HL-60 (cell line): ENCODE measurements at regions not wholly inside any gene's neighbourhood (a gene's known extent, or its start where the extent isn't known, plus 50 kb on each side); places are given as distances from the start of the nearest gene placed in this dataset.

Experiments
- DNase-seq, 2 experiments: peaks; one replicate each; pipeline ENCODE4 v3.0.0-alpha.2; 2010 to 2020; ENCODE audit warnings: low read depth in 1 of 2, low spot score in 1 of 2
- H3K27ac ChIP-seq: fragments of 250-450 bp; sonication (Bioruptor Pico); replicated peaks from 2 replicates; pipeline ENCODE4 v1.5.1; 2020; ENCODE audit warnings: mild to moderate bottlenecking, moderate library complexity
- H3K27me3 ChIP-seq: fragments of 250-450 bp; sonication (Bioruptor Pico); 2 replicates; pipeline ENCODE4 v1.5.1; 2021; ENCODE audit warnings: mild to moderate bottlenecking, moderate library complexity; ENCODE audit not compliant: insufficient read depth, poor library complexity, severe bottlenecking
- H3K4me3 ChIP-seq: replicated peaks from 2 replicates; pipeline ENCODE4 v1.5.1; 2011; ENCODE audit warnings: mild to moderate bottlenecking, control low read depth, low read length; ENCODE audit not compliant: insufficient read depth
- GABPA ChIP-seq: IDR thresholded peaks from 2 replicates; pipeline ENCODE4 v1.6.1; 2012; ENCODE audit warnings: low read depth
- POLR2AphosphoS5 ChIP-seq: IDR thresholded peaks from 2 replicates; pipeline ENCODE4 v1.6.1; 2012; ENCODE audit warnings: low read depth
- SPI1 ChIP-seq: IDR thresholded peaks from 2 replicates; pipeline ENCODE4 v1.6.1; 2012; ENCODE audit warnings: low read depth, mild to moderate bottlenecking, borderline replicate concordance
- TF ChIP-seq, protein P1 (sequence below): IDR thresholded peaks from one replicate; pipeline ENCODE4 v1.5.1; 2011; ENCODE audit warnings: low read length, control low read depth, inconsistent platforms; ENCODE audit not compliant: insufficient read depth
- TF ChIP-seq, protein P2 (sequence below): IDR thresholded peaks from 2 replicates; pipeline ENCODE4 v1.6.1; 2012; ENCODE audit warnings: low read depth; ENCODE audit not compliant: insufficient replicate concordance

DNA sequence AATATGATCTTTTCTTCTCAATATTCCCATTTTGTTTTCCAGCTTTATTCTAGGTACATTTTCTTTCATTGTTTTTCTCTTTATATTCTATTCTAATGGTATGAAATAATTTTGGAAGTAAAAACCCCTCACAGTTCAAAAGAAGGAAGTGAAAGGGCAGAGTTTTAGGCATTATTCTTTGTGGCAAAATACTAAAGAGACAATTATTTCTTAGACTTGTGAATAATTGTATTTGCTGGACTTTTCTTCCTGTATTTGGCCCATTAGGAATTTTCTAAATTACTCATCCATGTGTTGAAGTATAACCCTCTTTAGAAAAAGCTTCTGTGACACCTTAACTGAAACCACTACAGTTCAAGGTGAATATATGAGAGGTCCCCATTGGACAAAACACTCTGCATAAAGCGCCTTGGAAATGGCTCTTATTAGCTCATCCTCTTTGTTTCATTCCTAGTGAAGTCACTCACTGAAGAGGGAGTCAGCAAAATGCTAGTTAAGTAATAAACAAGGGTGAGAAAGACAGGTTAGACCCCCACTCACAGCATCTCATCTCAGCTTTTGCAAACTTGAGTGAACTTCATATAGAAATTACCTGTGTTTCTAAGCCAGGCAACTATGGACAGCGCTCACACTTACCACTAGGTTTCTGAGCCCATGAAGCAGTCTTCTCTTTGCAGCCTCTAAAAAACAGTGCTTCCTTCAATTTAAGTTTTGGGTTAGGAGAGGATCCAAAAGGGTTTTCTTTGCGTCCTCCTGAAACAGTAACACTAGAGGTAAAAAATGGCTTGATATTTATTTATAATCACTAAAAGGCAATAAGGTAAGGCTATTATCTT is 327.5 kb downstream of the ARPP21 start:
- TF ChIP-seq, protein P1, sequence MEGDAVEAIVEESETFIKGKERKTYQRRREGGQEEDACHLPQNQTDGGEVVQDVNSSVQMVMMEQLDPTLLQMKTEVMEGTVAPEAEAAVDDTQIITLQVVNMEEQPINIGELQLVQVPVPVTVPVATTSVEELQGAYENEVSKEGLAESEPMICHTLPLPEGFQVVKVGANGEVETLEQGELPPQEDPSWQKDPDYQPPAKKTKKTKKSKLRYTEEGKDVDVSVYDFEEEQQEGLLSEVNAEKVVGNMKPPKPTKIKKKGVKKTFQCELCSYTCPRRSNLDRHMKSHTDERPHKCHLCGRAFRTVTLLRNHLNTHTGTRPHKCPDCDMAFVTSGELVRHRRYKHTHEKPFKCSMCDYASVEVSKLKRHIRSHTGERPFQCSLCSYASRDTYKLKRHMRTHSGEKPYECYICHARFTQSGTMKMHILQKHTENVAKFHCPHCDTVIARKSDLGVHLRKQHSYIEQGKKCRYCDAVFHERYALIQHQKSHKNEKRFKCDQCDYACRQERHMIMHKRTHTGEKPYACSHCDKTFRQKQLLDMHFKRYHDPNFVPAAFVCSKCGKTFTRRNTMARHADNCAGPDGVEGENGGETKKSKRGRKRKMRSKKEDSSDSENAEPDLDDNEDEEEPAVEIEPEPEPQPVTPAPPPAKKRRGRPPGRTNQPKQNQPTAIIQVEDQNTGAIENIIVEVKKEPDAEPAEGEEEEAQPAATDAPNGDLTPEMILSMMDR: no peak
- TF ChIP-seq, protein P2, sequence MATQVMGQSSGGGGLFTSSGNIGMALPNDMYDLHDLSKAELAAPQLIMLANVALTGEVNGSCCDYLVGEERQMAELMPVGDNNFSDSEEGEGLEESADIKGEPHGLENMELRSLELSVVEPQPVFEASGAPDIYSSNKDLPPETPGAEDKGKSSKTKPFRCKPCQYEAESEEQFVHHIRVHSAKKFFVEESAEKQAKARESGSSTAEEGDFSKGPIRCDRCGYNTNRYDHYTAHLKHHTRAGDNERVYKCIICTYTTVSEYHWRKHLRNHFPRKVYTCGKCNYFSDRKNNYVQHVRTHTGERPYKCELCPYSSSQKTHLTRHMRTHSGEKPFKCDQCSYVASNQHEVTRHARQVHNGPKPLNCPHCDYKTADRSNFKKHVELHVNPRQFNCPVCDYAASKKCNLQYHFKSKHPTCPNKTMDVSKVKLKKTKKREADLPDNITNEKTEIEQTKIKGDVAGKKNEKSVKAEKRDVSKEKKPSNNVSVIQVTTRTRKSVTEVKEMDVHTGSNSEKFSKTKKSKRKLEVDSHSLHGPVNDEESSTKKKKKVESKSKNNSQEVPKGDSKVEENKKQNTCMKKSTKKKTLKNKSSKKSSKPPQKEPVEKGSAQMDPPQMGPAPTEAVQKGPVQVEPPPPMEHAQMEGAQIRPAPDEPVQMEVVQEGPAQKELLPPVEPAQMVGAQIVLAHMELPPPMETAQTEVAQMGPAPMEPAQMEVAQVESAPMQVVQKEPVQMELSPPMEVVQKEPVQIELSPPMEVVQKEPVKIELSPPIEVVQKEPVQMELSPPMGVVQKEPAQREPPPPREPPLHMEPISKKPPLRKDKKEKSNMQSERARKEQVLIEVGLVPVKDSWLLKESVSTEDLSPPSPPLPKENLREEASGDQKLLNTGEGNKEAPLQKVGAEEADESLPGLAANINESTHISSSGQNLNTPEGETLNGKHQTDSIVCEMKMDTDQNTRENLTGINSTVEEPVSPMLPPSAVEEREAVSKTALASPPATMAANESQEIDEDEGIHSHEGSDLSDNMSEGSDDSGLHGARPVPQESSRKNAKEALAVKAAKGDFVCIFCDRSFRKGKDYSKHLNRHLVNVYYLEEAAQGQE: no peak
- TF ChIP-seq SPI1 (no peak), POLR2AphosphoS5 (no peak), GABPA (no peak)
- H3K4me3 ChIP-seq: no peak overlapping the region
- DNase-seq: no peak
- no peaks in the 10 kb centered on the region for H3K27me3 ChIP-seq
- H3K27ac ChIP-seq: no peak overlapping the region

GRCh38 chr3:35968043-35968622 is 328.8 kb downstream of the ARPP21 start:
- TF ChIP-seq, protein P1: no peak
- TF ChIP-seq SPI1: no peak
- TF ChIP-seq, protein P2: no peak
- no peak for TF ChIP-seq POLR2AphosphoS5
- no peak for TF ChIP-seq GABPA
- no peak for DNase-seq
- Histone ChIP-seq H3K27me3 (no peaks in the 10 kb centered on the region), H3K27ac (no peak overlapping the region), H3K4me3 (no peak overlapping the region)

DNA sequence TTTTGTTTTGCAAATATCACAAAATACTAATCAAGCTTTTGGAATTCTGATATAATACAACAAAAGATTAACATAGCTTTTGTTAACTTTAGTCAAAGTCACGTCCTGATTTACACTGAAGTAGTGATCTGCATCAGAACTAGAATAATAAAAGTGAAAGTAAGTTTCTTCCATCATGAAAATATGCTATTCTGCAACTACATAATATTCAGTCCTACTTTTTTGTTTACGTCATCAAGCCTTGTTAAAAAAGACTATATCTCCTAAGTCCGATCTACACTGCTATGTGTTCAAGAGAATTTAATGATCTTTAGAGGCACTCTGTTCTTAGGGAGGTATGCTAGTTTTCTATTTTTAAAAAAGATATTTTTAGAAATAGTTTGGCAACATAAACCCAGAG is 330.1 kb downstream of the ARPP21 start:
- no peak for DNase-seq

More for the DNA sequence above, 330.1 kb downstream of the ARPP21 start:
- Histone ChIP-seq H3K27ac (no peak overlapping the region), H3K4me3 (no peak overlapping the region), H3K27me3 (no peaks in the 10 kb centered on the region)
- TF ChIP-seq GABPA (no peak), POLR2AphosphoS5 (no peak), SPI1 (no peak)
- TF ChIP-seq, protein P2: no peak
- TF ChIP-seq, protein P1: no peak
